Inflammatory macrophage (primary cell): ENCODE measurements at regions not wholly inside any gene's neighbourhood (a gene's known extent, or its start where the extent isn't known, plus 50 kb on each side); places are given as distances from the start of the nearest gene placed in this dataset.
"Not testable (repeated sequence)": the region's sequence is repeated elsewhere in the genome, so short reads cannot be mapped to it uniquely, and the experiment has no call there.

Experiments
- DNase-seq, 2 donors: peaks; one replicate each; pipeline ENCODE4 v3.0.0-alpha.2; 2020 to 2022

DNA sequence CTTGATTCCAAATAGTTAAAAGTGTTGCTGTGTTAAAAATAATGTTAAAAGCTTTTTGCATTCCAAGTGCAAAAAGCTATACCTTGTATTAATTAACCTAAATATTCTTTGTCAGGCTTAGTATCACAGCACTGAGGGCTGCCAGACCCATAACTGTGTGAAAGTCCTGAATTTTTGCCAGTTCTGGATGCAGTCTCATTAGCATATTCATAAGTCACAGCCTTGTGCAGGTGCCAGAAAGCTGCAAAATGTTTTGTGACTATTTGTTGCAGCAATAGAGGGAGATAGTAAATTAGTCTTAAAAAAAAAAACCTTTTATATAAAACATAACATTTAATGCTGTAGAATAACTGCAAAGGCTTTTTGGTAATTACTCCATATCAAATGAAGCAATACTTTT is 56.6 kb downstream of the SLITRK1 start:
- DNase-seq, result no peak

DNA sequence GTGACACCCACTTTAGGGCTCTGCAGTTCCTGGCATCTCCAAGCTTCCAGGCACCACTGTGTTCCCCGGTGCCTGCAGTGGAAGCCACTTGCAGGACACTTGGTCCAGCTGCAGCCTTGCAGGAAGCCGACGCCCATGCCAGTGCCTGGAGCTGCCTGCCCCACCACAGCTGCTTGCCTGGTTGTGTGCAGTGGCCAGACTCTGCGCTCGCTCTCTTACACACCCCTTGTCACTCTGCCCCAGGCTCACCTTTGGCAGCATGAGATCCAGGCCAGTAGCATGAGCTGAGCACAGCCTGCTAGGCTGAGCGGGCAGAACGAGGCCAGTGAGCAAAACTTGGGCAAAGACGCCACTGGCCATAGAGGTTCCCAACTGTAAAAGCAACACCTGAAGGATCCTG is 57.7 kb downstream of the SLITRK1 start:
- no peak for DNase-seq

DNA sequence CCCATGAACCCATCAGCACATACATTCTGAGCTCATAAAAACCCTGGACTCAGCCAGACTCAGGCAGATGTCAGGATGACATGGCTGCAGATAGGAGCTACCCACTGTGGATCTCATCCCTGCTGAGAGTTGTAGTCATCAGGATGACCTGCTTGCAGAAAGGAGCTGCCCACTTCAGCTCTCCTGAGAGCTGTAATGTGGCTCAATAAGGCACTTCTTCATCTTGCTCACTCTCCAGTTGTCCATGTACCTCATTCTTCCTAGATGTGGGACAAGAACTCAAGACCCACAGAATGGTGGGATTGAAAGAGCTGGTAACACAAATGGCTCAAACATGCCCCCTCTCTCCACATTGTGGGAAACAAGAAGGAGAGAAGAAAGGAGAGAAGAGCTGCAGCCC is 58.2 kb downstream of the SLITRK1 start:
- no peak for DNase-seq

DNA sequence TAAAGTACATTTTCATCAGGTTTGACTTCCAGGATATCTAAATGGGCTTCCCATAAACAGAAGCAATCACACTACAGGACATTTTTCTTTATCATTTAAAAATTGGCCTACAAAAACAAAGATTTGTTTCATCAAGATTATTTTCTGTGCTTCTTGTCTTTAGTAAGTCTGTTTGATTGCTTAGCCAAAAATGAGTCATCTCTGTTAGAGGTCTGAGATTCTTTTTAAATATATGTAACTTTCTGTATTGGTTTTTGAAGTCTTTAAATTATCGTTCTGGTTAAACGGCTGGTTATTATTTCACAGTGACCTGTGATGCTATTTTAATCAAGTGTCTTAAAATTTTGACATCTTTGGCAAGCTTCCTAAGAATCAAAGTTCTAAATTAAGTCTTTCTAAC is 62.7 kb downstream of the SLITRK1 start:
- DNase-seq, result no peak

DNA sequence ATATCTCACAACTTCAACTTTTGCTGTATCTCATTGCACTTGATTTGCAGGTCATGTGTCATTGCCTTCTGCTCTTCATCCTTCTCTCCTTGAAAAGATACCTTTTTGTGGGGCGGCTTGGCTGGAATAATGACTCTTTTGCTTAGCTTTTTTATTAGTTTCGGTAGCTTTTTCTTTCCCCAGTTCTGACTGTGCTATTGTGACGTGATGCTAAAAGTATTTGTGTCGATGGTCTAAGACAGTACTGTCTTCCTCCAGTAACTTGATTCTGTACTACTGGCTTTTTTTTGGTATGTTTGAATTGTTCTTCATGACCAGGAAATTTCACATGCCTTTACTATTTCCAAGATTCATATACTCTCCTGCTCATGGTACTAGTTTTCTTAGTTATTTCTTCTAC is 63.1 kb downstream of the SLITRK1 start:
- DNase-seq, result no peak

DNA sequence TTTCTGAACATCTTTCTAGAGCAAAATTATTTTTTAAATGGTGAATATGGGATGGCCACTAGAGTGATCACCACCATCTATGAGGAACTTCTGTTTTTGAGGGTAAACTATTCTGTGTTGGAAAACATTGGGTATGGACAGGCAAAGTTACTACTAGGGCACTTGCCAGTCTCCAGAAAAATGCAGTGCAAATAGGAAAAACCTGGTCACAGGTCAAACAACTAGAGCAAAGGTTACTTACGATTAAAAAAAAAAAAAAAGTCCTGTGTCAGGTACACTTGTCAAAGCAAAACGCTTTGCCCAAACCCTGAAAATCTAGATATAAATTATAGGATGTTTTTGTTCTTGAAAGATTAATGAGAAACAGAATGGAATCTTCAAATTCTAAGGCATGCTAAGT is 66.2 kb downstream of the SLITRK1 start:
- DNase-seq, result no peak

DNA sequence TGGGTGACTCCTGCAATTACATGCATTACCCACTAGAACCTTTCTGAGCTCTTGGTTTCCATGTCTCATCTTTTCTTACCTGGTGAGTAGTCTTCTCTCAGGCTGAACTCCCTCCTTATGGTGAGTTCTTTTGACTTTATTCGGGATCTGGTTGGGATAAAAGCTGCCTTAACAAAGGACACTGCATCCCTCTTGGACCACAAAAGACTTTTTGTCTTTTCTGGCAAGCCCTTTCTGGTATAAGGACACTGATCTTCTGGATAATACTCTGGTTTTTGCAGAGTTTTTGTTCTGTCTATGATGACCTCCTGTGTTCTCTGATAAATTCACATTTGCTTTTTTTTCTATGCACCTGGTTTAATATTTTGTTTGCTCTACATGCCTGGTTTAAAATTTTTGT is 66.7 kb downstream of the SLITRK1 start:
- DNase-seq, result no peak

DNA sequence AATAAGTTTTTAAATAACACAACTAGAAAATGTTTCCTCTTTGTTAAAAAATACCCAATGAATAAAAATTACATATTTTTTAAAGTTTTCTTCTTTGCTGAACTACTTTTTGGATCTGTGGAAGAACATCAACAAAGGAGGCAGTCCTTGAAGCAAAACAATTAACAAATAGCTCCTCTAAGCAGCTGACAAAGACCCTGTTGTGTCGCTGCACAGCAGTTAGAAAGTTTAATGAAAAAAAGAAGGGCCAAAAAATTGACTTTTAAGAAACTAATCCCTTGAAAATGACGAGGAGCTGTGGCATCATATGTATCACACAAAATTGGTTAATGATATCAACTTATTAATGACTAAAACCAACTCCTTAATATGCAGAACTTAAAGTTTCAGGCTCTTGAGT is 72.1 kb downstream of the SLITRK1 start:
- DNase-seq, result no peak

DNA sequence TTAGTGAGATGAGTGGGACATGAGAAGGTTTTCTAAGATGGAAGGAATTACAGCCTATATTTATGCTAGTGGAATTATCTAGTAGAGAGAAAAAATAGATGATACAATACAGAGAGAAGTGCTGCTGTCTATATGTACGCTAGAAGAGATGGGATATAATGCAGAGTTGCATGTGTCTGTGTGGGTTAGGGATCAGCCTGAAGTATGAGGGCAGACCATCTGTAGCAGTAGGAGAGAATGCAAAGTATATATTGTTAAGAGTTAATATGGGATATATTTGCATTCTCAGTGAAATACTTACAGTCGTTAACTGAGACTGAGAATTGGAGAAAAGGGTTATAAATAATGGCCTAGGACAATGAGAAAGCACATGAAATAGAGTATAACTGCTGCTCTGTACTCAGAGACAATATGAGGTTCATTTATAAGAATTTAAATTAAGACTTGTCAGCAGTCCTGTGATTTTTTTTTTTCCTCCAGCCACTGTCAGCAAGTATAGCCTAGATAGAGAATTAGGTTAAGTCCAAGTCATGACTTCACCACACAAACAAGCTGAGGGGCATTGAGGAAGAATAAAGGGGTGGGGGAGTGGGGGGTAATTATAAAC is 77.8 kb downstream of the SLITRK1 start:
- no peak for DNase-seq

DNA sequence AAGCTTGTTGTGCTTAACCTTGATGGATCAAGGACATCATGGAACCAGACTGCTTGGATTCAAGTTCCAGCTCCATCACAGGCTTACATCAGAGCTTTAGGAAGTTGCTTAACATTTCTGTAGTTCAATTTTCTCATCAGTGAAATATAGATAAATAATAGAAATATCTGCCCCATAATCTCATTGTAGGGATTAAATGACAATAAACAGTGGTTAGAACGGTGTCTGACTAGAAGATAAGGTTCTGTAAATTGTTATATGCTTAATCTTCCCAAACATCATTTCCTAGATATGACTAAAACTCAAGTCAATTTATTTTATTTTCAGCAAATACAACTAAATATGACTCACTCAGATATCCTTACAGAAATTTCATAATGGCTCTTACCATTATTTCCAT is 83.5 kb downstream of the SLITRK1 start:
- DNase-seq, result no peak

DNA sequence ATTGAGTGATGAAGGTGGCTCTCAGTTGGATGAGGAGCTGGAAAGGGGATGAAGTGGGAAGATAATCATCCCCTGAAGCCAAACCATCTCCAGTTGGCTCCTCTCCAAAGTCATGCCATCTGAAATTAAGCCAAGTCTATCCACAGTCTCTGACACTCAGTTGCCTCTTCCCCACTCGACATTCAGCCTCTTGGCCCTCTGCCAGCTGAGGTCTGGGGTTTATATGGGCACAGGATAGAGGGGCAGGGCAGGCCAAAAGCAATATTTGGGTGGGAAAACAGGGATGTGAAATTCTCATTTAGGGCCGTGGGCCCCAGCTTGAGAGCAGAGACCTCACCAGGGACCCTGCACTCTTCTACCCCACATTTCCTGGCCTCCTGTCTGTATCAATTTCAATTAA is 85.9 kb downstream of the SLITRK1 start:
- no peak for DNase-seq

DNA sequence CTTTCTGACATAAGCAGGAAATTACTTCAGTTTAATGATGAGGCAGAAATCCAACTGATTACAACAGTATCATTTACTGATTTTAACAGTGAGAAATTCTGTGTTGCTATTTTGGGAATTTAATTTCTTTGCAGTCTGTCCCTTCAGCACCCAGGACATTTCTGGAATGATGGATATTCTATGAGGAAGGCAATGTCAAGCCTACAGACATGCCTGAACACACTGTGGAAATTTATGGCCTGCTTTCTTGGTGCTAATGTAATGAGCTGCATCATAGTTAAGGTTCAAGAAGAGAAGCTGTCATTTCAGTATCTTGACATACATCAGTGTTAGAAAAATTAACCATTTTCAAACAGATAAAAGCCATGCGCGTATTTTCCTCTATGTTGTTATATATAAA is 87.7 kb downstream of the SLITRK1 start:
- DNase-seq, result no peak

DNA sequence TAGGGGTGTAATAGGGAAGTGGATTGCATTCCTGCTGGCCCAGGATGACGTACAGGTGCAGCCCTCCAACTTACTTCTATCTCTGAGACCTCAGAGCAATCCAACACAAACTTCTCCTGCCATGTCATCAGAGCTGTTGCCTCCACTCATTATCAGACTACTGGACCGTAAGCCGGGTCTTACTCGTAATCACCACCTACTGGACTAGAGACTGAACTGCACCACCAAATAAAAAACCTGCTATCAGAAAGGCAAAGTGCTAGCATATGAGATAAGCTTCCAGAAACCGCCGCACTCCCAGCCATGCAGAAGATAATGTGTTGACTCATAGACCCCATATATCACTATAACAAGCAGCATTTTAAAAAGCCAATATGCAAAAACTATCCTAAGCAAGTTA is 102.0 kb downstream of the SLITRK1 start:
- no peak for DNase-seq

DNA sequence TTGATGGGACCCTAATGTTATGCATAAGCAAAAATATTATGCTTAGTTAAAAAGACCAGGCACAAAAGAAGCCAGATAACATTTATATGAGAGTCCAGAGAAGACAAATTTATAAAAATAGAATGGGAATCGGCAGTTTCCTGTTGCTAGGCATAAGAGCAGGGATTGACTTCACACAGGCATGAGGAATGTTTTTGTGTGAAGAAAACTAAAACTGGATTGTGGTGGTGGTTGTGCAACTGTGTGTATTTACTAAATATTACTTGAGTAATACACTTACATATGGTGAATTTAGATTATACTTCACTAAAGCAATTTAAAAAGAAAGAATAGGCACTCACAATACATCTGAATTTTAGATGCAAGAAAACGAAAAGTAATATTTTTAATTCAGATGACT is 108.3 kb downstream of the SLITRK1 start:
- no peak for DNase-seq

DNA sequence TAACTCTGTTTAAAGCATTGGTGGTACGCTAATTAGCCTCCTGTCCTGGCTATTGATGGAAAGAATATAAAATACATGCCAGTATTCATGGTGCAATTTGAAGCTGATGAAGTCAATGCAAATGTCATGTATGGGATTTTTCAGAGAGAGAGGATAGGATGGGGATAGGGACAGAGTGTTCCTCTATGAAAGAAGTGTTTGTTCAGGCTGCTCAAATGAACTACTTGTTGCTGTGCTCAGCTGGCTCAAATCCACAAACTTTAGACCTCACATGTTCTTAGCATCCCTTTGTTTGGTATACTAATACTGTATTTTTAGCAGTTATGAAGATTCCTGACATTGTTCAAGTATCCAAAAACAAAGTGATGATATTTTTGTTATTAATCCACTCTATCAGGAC is 116.5 kb downstream of the SLITRK1 start:
- DNase-seq, result no peak

DNA sequence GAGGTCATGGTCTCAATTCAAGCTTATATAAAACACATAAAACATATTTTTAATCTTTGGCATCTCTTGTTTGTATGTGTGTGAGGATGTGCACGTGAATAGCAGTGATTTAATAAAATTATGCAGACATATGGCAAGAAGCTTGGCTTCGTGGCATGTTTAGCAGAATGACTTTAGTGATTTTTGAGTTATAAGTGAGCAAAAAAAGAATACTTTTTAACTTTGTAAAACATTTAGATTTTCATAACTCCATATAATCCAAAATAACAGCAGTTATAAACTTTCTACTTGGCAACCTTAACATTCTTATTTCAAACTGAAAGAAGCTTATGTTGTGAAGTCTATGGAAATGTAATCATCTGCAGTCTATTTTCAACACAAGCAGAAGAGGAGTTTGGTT is 120.6 kb downstream of the SLITRK1 start:
- no peak for DNase-seq

DNA sequence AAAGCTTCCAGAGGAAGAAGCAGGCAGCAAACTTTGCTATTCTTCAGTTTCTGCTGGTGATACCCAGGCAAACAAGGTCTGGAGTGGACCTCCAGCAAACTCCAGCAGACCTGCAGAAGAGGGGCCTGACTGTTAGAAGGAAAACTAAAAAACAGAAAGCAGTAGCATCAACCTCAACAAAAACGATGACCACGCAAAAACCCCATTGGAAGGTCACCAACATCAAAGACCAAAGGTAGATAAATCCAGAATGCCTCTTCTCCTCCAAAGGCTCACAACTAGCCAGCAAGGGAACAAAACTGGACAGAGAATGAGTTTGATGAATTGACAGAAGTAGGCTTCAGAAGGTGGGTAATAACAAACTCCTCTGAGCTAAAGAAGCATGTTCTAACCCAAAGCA is 127.1 kb downstream of the SLITRK1 start:
- not testable (repeated sequence) for DNase-seq

DNA sequence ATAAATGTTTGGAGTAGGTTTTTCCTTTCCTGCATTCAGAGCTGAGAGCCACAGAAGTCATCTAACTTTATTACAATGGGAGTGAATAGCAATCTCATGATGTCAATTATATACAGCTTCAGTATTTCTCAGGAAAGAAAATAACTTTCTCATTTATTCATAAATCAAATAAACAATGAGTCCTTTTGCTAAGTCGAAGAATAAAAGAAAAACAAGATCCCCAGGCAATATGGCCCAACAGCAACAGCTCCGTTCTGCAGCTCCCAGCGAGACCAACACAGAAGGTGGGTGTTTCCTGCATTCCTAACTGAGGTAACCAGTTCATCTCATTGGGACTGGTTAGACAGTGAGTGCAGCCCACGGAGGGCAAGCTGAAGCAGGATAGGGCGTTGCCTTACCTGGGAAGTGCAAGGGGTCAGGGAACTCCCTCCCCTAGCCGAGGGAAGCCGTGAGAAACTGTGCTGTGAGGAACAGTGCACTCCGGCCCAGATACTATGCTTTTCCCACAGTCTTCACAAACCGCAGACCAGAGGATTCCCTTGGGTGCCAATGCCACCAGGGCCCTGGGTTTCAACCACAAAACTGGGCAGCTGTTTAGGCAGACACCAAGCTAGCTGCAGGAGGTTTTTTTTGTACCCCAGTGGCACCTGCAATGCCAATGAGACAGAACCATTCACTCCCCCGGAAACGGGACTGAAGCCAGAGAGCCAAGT is 128.2 kb downstream of the SLITRK1 start:
- no peak for DNase-seq

DNA sequence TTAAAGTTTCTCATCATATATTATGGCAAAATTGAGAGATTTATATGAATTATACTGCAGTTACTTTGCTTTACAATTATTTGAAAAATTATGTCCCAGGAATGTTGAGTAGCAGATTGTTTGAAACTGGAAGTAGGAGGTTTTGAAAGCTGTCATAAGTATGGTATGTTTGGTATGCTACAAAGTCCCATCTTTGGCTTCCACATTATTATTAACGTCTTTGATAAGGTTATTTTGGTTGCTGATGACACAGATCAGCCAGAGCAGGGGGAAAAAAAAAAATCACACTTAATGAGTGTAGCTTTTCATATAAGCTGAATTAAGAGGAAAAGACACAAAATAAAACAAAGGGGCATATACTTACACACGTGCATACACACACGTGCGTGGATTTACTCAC is 130.1 kb downstream of the SLITRK1 start:
- no peak for DNase-seq

DNA sequence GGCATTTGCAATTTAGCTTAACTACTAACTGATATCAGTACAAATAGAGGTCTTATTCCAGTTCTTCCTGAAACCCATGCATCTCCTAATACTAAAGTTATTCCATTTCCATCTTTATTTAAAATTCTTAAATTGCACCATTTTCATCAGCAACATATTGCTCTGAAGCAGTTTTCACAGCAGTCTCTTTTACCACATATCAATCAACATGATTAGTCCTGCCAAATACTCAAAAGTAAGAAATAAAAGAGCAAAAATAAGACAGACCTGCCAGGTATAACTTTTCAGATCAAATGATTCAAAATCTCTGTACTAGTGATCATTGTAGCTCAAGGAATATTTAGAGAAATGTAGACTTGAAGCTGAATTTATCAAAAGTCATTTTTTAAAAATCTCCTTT is 141.7 kb downstream of the SLITRK1 start:
- no peak for DNase-seq

DNA sequence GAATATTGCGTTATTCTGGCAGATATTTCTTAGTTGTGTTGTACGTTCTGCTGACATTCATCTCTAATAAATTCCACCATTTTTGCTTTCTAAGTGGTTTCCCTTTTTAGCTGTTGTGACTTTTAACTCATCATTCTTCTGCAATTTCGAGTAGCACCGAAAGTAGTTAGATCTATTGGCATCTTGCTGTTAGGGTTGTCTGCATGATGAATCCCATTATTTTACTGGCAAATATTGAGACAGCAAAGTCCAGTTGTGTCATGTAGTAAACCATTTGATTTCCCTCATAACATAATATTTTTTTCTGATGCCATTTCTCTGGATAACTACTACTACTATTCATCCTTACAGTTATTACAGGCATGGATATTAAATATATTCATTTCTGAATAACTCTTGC is 143.9 kb downstream of the SLITRK1 start:
- no peak for DNase-seq

DNA sequence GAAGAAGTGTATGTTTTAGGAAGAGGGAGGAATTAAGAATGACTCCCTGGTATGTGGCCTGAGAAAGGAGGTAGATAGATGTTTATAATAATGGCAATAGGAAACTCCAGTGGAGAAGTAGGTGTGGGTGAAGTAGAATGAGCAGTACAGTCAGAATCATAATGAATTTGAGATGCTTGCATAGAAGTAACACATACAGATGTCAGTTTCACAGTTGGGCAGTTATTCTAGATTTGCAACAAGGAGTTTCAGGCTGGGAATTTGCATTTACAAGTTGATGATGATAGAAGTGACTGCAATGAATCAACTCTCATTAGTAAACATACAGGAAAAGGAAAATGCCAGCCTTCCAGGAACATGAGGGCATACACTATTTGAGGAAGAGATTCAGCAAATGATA is 149.0 kb downstream of the SLITRK1 start:
- DNase-seq, result no peak

DNA sequence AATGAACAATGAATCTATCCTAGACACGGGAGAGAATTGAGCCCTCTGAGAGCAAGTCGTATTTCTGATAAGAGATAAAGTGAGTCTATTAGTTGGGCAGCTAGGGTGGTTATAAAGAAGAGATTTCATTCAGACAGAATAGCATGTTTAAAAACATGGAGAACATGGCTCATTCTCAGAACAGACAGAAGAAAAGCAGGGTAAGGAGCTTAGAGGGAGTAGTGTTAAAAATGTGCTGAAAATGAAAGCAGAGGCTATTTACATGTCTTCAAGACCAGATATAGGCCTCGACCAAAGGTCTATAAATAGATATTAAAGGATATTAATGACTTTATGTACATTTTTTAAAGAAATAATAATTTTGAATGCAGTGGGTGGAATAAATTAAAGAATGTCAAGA is 149.5 kb downstream of the SLITRK1 start:
- DNase-seq, result no peak

DNA sequence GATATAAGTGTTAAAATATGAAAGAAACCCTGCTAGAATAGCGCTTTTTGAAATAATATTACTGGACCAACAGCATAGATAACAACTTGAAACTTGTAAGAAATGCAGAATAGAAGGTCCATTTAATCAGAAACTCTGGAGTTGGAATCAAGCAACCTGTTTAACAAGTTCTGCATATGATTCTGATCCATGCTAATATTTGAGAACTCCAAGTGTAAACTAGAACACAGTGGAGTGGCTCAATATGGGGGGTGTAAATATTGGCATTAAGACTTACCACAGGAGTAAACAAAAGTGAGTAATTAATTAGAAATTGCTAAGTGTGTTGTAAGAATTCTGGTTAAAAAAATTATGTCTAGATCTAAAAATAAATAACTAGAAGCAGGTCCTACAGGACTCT is 151.2 kb downstream of the SLITRK1 start:
- DNase-seq, result no peak

DNA sequence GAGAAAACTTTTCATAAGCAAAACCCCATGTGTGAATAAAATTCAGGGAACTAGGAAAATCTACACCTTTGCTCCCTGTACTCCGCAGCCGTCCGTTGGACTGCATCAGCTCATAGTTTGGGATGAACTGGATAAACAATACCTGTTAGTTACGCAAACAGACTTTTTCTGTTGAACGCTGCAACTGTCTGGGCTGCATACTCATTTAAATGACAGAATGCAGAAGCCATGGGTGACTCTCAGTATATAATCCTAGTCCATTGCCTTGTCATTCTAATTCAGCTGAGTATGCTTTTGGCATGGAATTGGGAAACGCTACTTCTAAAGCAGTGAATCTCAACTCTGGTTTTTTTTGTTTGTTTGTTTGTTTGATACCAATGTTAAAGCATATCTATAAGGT is 151.6 kb downstream of the SLITRK1 start:
- no peak for DNase-seq
